ENCODE measurements at regions not wholly inside any gene's neighbourhood (a gene's known extent, or its start where the extent isn't known, plus 50 kb on each side); places are given as distances from the start of the nearest gene placed in this dataset.

DNA sequence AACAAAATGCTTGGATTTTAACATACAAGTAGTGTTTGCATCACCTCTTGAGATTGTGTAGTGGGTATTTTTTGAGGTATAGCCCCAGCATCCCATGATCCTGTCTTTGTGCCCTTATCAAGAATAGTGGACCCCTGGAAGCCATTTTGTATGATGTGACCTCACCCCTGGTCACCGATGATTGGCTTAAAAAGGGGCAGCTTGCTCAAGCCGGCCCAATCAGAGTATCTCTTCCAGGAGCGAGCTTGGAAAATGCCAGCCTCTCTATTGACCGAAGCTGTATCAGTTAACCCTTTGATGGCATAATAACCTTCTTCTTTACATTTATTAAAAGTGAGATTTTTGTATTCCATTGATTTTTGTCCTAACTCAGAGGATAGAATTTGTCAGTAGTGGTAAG, 55.5 kb upstream of the FAM20A start:
- no peak for TF ChIP-seq CTCF (IDR thresholded peaks at IDR 0.05)
- no peak for TF ChIP-seq POLR2A (IDR thresholded peaks at IDR 0.05)
